ENCODE measurements at regions not wholly inside any gene's neighbourhood (a gene's known extent, or its start where the extent isn't known, plus 50 kb on each side); places are given as distances from the start of the nearest gene placed in this dataset.

GRCh38 chr17:77884019-77884418, 74.5 kb upstream of the TNRC6C start:
- TF ChIP-seq CTCF (conservative IDR thresholded peaks at IDR 0.05 in 1 of 2, IDR thresholded peaks at IDR 0.05 in 1 of 2; ENCODE audit: low read depth in 1 of 2, low read length in 2 of 2) (no peak), EZH2 (IDR thresholded peaks at IDR 0.05; ENCODE audit: low read length, missing control alignments) (no peak)
